ENCODE measurements at regions not wholly inside any gene's neighbourhood (a gene's known extent, or its start where the extent isn't known, plus 50 kb on each side); places are given as distances from the start of the nearest gene placed in this dataset.

DNA sequence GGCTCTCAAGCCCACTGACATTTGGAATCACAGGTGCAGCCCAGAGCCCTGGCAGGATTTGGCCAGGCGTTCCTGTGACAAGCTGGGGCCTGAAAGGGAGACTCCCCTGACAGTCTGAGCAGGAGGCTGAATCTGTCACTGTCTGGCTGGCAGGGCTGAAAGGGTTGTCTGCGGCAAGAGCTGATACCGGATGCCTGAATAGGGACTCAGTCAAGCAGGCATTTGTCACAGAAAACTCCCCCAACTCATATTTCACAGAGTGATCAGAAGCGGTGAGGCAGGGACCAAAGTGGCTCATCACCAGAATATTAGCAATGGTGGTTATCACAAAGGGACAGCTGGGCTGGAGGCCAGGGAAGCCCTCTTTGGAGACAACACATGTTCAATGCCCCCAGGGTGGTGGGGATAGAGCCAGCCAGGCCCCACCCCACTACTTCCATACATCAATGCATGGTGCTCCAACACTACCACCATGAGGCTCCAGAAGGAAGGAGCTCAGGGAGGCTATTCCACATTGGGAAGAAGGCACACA lies 295.5 kb downstream of the DTWD2 start:
- Histone ChIP-seq H3K27ac (replicated peaks) (no peak overlapping the region), H3K27me3 (ENCODE audit: low read depth) (no peaks in the 10 kb centered on the region), H3K36me3 (no peaks in the 10 kb centered on the region), H3K9me3 (replicated peaks) (no peaks in the 10 kb centered on the region), H3K4me3 (no peak overlapping the region), H3K4me1 (peaks cover 4% of the 10 kb centered on the region)
- TF ChIP-seq, protein P1, sequence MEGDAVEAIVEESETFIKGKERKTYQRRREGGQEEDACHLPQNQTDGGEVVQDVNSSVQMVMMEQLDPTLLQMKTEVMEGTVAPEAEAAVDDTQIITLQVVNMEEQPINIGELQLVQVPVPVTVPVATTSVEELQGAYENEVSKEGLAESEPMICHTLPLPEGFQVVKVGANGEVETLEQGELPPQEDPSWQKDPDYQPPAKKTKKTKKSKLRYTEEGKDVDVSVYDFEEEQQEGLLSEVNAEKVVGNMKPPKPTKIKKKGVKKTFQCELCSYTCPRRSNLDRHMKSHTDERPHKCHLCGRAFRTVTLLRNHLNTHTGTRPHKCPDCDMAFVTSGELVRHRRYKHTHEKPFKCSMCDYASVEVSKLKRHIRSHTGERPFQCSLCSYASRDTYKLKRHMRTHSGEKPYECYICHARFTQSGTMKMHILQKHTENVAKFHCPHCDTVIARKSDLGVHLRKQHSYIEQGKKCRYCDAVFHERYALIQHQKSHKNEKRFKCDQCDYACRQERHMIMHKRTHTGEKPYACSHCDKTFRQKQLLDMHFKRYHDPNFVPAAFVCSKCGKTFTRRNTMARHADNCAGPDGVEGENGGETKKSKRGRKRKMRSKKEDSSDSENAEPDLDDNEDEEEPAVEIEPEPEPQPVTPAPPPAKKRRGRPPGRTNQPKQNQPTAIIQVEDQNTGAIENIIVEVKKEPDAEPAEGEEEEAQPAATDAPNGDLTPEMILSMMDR (IDR thresholded peaks at IDR 0.05; ENCODE audit: borderline replicate concordance) = no peak
- intact Hi-C loops (cut with micrococcal nuclease) = no loop called here
- DNase-seq = no peak

- Histone ChIP-seq H3K36me3 (no peaks in the 10 kb centered on the region), H3K27me3 (ENCODE audit: low read depth) (no peaks in the 10 kb centered on the region), H3K27ac (replicated peaks) (no peak overlapping the region), H3K4me1 (peaks cover 3% of the 10 kb centered on the region), H3K4me3 (no peak overlapping the region), H3K9me3 (replicated peaks) (no peaks in the 10 kb centered on the region)
- TF ChIP-seq, protein P1 (IDR thresholded peaks at IDR 0.05; ENCODE audit: borderline replicate concordance) = no peak
- no peak for DNase-seq
- intact Hi-C loops (cut with micrococcal nuclease) = no loop called here
These were observed 300.4 kb downstream of the DTWD2 start for GRCh38 chr5:118687661-118688621.

DNA sequence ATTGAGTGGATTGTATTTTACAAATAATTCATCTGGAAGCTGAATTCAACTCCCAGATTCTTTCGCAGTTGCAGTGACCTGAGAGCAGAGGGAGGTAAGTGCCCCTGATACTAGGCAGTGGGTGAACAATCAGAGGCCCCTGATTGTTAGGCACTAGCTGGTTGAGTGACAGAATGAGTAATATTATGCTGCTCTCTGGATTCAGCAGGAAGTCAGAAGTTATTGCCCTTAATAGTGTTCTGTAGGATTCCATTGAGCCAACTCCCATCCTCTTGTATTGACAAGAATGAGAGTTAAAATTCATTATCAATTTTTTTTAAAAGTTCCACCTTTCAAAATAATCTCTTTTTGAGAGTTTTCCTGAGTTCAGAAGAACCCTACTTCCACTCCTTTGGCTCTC lies 301.2 kb downstream of the DTWD2 start:
- Histone ChIP-seq H3K27me3 (ENCODE audit: low read depth) (no peaks in the 10 kb centered on the region), H3K4me3 (no peak overlapping the region), H3K9me3 (replicated peaks) (no peaks in the 10 kb centered on the region), H3K36me3 (no peaks in the 10 kb centered on the region), H3K4me1 (no peaks in the 10 kb centered on the region), H3K27ac (replicated peaks) (no peak overlapping the region)
- no peak for DNase-seq
- intact Hi-C loops (cut with micrococcal nuclease) = no loop called here
- TF ChIP-seq, protein P1 (IDR thresholded peaks at IDR 0.05; ENCODE audit: borderline replicate concordance) = no peak

DNA sequence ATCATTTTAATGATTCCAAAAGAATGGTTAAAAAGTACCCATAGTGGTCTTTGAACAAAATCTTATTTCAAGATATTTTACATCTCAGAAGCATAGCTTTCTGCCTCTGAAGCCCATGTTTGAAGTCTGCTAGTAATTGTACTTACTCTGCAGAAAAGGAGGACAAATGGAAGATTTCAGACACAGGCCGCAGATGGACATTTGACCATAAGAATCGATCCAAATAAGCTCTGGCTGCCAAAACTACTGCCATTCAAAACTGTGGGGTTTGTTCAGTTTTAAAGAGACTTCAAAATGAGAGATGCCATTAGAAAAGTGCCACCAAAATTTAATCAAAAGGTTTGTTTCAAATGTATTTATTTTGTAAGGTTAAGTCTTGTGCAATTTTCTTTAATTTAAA lies 306.7 kb downstream of the DTWD2 start:
- no peak for DNase-seq
- no peak overlapping the region for H3K27ac ChIP-seq (replicated peaks)
- no peaks in the 10 kb centered on the region for H3K27me3 ChIP-seq (ENCODE audit: low read depth)
- intact Hi-C loops (cut with micrococcal nuclease) = no loop called here
- no peaks in the 10 kb centered on the region for H3K36me3 ChIP-seq
- H3K4me1 ChIP-seq = no peaks in the 10 kb centered on the region
- no peak overlapping the region for H3K4me3 ChIP-seq
- TF ChIP-seq, protein P1 (IDR thresholded peaks at IDR 0.05; ENCODE audit: borderline replicate concordance) = no peak
- no peaks in the 10 kb centered on the region for H3K9me3 ChIP-seq (replicated peaks)

DNA sequence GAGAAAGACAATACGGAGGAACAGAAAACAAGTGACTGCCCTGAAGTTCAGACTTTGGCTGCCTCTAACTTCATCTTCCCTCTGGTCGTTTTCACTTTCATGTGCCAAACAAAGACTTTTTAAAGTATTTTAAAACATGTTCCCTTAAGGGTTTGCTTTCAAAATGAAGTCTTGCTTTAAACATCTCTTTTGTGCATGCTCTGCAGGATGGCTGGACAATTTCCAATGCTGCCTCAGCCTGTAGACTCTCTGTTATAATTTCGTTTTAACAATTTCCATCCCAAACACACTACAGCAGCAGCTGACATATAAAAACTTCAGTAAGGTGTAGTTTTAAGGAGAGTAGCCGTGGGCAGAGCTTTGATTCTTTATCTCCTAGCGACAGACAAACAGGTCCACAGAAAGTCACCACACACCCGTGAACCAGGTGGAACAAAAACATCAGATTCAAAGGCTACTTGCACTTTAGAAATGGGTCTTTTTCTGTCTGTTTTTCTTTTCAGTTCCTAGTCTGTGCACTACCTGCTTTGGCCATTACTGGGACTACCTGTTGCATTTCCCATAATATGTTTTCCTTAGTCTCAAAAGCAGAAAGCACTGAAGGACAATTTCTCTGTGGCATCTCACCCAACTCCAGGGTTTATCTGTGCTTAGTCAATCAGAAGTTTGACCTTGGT lies 308.9 kb downstream of the DTWD2 start:
- no peak for DNase-seq
- TF ChIP-seq, protein P1 (IDR thresholded peaks at IDR 0.05; ENCODE audit: borderline replicate concordance) = no peak
- Histone ChIP-seq H3K9me3 (replicated peaks) (peaks cover 14% of the 10 kb centered on the region), H3K27me3 (ENCODE audit: low read depth) (no peaks in the 10 kb centered on the region), H3K4me1 (no peaks in the 10 kb centered on the region), H3K4me3 (no peak overlapping the region), H3K36me3 (no peaks in the 10 kb centered on the region), H3K27ac (replicated peaks) (no peak overlapping the region)
- intact Hi-C loops (cut with micrococcal nuclease) = no loop called here

Data from left ventricle myocardium inferior (tissue), 1 donor.